HCT116 (cell line): ENCODE measurements at regions not wholly inside any gene's neighbourhood (a gene's known extent, or its start where the extent isn't known, plus 50 kb on each side); places are given as distances from the start of the nearest gene placed in this dataset.

ENCODE experiments used
- CTCF ChIP-seq, 3 experiments: fragments of 200-600 bp in 1 of 3; sonication (generic) in 1 of 3; IDR thresholded peaks in 2 of 3; conservative IDR thresholded peaks in 1 of 3; 2 replicates each; pipeline ENCODE4 v1.5.1; 2012 to 2017; ENCODE audit warnings: low read depth in 2 of 3, low read length in 2 of 3, antibody characterized with exemption in 1 of 3, borderline replicate concordance in 1 of 3, control low read depth in 1 of 3, mild to moderate bottlenecking in 1 of 3, mixed read lengths in 1 of 3, mixed run types in 1 of 3, moderate library complexity in 1 of 3; ENCODE audit not compliant: insufficient read depth in 1 of 3
- EGR1 ChIP-seq: IDR thresholded peaks from 2 replicates; pipeline ENCODE4 v1.6.1; 2012; ENCODE audit warnings: low read depth
- EZH2phosphoT487 ChIP-seq: fragments of 200-600 bp; IDR thresholded peaks from 2 replicates; pipeline ENCODE4 v1.6.1; 2018; ENCODE audit warnings: antibody characterized with exemption, borderline replicate concordance
- MAX ChIP-seq: IDR thresholded peaks from 2 replicates; pipeline ENCODE4 v1.6.1; 2012
- POLR2A ChIP-seq: IDR thresholded peaks from 2 replicates; pipeline ENCODE4 v1.7.0; 2011; ENCODE audit warnings: borderline replicate concordance; ENCODE audit not compliant: insufficient read depth, insufficient read length; ENCODE audit errors: extremely low read depth
- POLR2AphosphoS5 ChIP-seq: IDR thresholded peaks from 2 replicates; pipeline ENCODE4 v1.6.1; 2011; ENCODE audit warnings: mild to moderate bottlenecking, low read depth, low read length, moderate library complexity
- YY1 ChIP-seq: IDR thresholded peaks from 2 replicates; pipeline ENCODE4 v1.6.1; 2011; ENCODE audit warnings: low read length, low read depth, moderate library complexity, mild to moderate bottlenecking; ENCODE audit not compliant: insufficient replicate concordance; ENCODE audit errors: extremely low read depth

GRCh38 chr4:57877047-57877458, 766.9 kb upstream of the IGFBP7 start:
- no peak for TF ChIP-seq EZH2phosphoT487
- no peak for TF ChIP-seq CTCF (IDR thresholded peaks at IDR 0.05 in 2 of 3, conservative IDR thresholded peaks at IDR 0.05 in 1 of 3; ENCODE audit: borderline replicate concordance in 1 of 3, insufficient read depth in 1 of 3, low read depth in 2 of 3, low read length in 2 of 3)
- no peak for TF ChIP-seq MAX
- no peak for TF ChIP-seq YY1
- no peak for TF ChIP-seq POLR2A
- no peak for TF ChIP-seq POLR2AphosphoS5
- no peak for TF ChIP-seq EGR1
